ENCODE measurements at regions not wholly inside any gene's neighbourhood (a gene's known extent, or its start where the extent isn't known, plus 50 kb on each side); places are given as distances from the start of the nearest gene placed in this dataset.

GRCh38 chr4:132317923-132318322 is 831.2 kb upstream of the PCDH10 start:
- intact Hi-C loops (cut with micrococcal nuclease; ENCODE audit: unreplicated experiment): no loop called here
- Histone ChIP-seq H3K4me1 (replicated peaks; ENCODE audit: insufficient read depth) (no peaks in the 10 kb centered on the region), H3K9me3 (ENCODE audit: insufficient read depth, low read depth) (no peaks in the 10 kb centered on the region), H3K9me2 (ENCODE audit: insufficient read depth) (no peaks in the 10 kb centered on the region), H3K4me3 (no peak overlapping the region), H3K4me2 (no peak overlapping the region), H3K27me3 (ENCODE audit: insufficient read depth, low read depth) (no peaks in the 10 kb centered on the region), H3K79me2 (ENCODE audit: low read depth) (no peaks in the 10 kb centered on the region), H3K27ac (no peak overlapping the region), H4K20me1 (ENCODE audit: insufficient read depth) (no peaks in the 10 kb centered on the region), H2AFZ (no peak overlapping the region), H3F3A (ENCODE audit: insufficient read depth, low read depth) (no peaks in the 10 kb centered on the region), H3K36me3 (ENCODE audit: low read depth) (no peaks in the 10 kb centered on the region)
- no peak for DNase-seq
- TF ChIP-seq CTCF (conservative IDR thresholded peaks at IDR 0.05) (no peak), EZH2 (IDR thresholded peaks at IDR 0.05; ENCODE audit: low read depth) (no peak)
- BruUV-seq (replicated peaks): no TSS peak
- CTCF ChIA-PET: no interaction called here
- POLR2A ChIA-PET (ENCODE audit: unreplicated experiment): no interaction called here

GRCh38 chr4:132328761-132329160 is 820.3 kb upstream of the PCDH10 start:
- Histone ChIP-seq H3K4me1 (replicated peaks; ENCODE audit: insufficient read depth) (no peaks in the 10 kb centered on the region), H3K27ac (no peak overlapping the region), H3K9me2 (ENCODE audit: insufficient read depth) (no peaks in the 10 kb centered on the region), H4K20me1 (ENCODE audit: insufficient read depth) (no peaks in the 10 kb centered on the region), H3K4me3 (no peak overlapping the region), H2AFZ (no peak overlapping the region), H3K27me3 (ENCODE audit: insufficient read depth, low read depth) (no peaks in the 10 kb centered on the region), H3F3A (ENCODE audit: insufficient read depth, low read depth) (no peaks in the 10 kb centered on the region), H3K9me3 (ENCODE audit: insufficient read depth, low read depth) (no peaks in the 10 kb centered on the region), H3K4me2 (no peak overlapping the region), H3K36me3 (ENCODE audit: low read depth) (no peaks in the 10 kb centered on the region), H3K79me2 (ENCODE audit: low read depth) (no peaks in the 10 kb centered on the region)
- TF ChIP-seq EZH2 (IDR thresholded peaks at IDR 0.05; ENCODE audit: low read depth) (no peak), CTCF (conservative IDR thresholded peaks at IDR 0.05) (no peak)
- intact Hi-C loops (cut with micrococcal nuclease; ENCODE audit: unreplicated experiment): no loop called here
- no TSS peak for BruUV-seq (replicated peaks)
- no peak for DNase-seq
- ChIA-PET POLR2A (ENCODE audit: unreplicated experiment) (no interaction called here), CTCF (no interaction called here)

GRCh38 chr4:132330994-132331393 is 818.1 kb upstream of the PCDH10 start:
- Histone ChIP-seq H3K9me2 (ENCODE audit: insufficient read depth) (no peaks in the 10 kb centered on the region), H3K9me3 (ENCODE audit: insufficient read depth, low read depth) (no peaks in the 10 kb centered on the region), H3K36me3 (ENCODE audit: low read depth) (no peaks in the 10 kb centered on the region), H3K4me2 (no peak overlapping the region), H3K4me1 (replicated peaks; ENCODE audit: insufficient read depth) (no peaks in the 10 kb centered on the region), H4K20me1 (ENCODE audit: insufficient read depth) (no peaks in the 10 kb centered on the region), H3K27me3 (ENCODE audit: insufficient read depth, low read depth) (no peaks in the 10 kb centered on the region), H2AFZ (no peak overlapping the region), H3K27ac (no peak overlapping the region), H3K4me3 (no peak overlapping the region), H3F3A (ENCODE audit: insufficient read depth, low read depth) (no peaks in the 10 kb centered on the region), H3K79me2 (ENCODE audit: low read depth) (no peaks in the 10 kb centered on the region)
- no peak for DNase-seq
- BruUV-seq (replicated peaks): no TSS peak
- ChIA-PET POLR2A (ENCODE audit: unreplicated experiment) (interaction anchor here (0.6 kb wide), 1 partner anchor 259 kb away, joined by 5 read pairs; no protein-coding TSS in a partner anchor), CTCF (no interaction called here)
- TF ChIP-seq CTCF (conservative IDR thresholded peaks at IDR 0.05) (no peak), EZH2 (IDR thresholded peaks at IDR 0.05; ENCODE audit: low read depth) (no peak)
- intact Hi-C loops (cut with micrococcal nuclease; ENCODE audit: unreplicated experiment): no loop called here

Data from PC-9 (cell line).